BLaER1 treated with 17β-estradiol and CSF1 and Interleukin-3, amounts not matched to agents 10 nM and 100 nM (cell line): ENCODE measurements at regions not wholly inside any gene's neighbourhood (a gene's known extent, or its start where the extent isn't known, plus 50 kb on each side); places are given as distances from the start of the nearest gene placed in this dataset.

Experiments
- H3K27ac ChIP-seq, 11 experiments: shearing (Covaris generic); formaldehyde crosslinking; 2 replicates each; pipeline ENCODE4 v1.8.1; 2022
- H3K27me3 ChIP-seq, 11 experiments: shearing (Covaris generic); formaldehyde crosslinking; 2 replicates each; pipeline ENCODE4 v1.8.1; 2022
- H3K36me3 ChIP-seq, 11 experiments: shearing (Covaris generic); formaldehyde crosslinking; 2 replicates each; pipeline ENCODE4 v1.8.1; 2022
- H3K4me1 ChIP-seq, 10 experiments: shearing (Covaris generic); formaldehyde crosslinking; 2 replicates each; pipeline ENCODE4 v1.8.1; 2022
- H3K4me2 ChIP-seq, 11 experiments: shearing (Covaris generic); formaldehyde crosslinking; 2 replicates each; pipeline ENCODE4 v1.8.1; 2022
- H3K4me3 ChIP-seq, 10 experiments: shearing (Covaris generic); formaldehyde crosslinking; 2 replicates each; pipeline ENCODE4 v1.8.1; 2022
- H3K9ac ChIP-seq, 11 experiments: shearing (Covaris generic); formaldehyde crosslinking; 2 replicates each; pipeline ENCODE4 v1.8.1; 2022
- H3K9me3 ChIP-seq, 11 experiments: shearing (Covaris generic); formaldehyde crosslinking; replicated peaks in 1 of 11; 2 replicates each; pipeline ENCODE4 v1.8.1; 2022
- H4K20me1 ChIP-seq, 11 experiments: shearing (Covaris generic); formaldehyde crosslinking; 2 replicates each; pipeline ENCODE4 v1.8.1; 2022
- Cebpa-rat ChIP-seq, 11 experiments: shearing (Covaris generic); IDR thresholded peaks; 2 replicates each; pipeline ENCODE4 v1.8.1; 2022

- H3K9ac ChIP-seq: no peak overlapping the region
- H3K27me3 ChIP-seq: peaks cover 0 to 10% (median 0%) of the 10 kb centered on the region in 11 experiments; a peak in 1 of 22 replicates
- H3K36me3 ChIP-seq: no peaks in the 10 kb centered on the region
- no peak overlapping the region for H3K27ac ChIP-seq
- 0 out of 22 replicates have a peak, but pooled peaks cover 0 to 7% (median 0%) of the 10 kb centered on the region in 11 experiments for H3K9me3 ChIP-seq
- H4K20me1 ChIP-seq: no peaks in the 10 kb centered on the region
- H3K4me2 ChIP-seq: peak overlapping the region in 8 of 11 experiments; percentile 0 to 77 (median 20); a peak in 9 of 22 replicates
- peaks cover 38 to 50% (median 47%) of the 10 kb centered on the region in 10 experiments for H3K4me1 ChIP-seq
- TF ChIP-seq Cebpa-rat (IDR thresholded peaks at IDR 0.05): no peak
- no peak overlapping the region for H3K4me3 ChIP-seq
Observed at GRCh38 chr2:9750224-9751215, 92.8 kb upstream of the TAF1B start.

DNA sequence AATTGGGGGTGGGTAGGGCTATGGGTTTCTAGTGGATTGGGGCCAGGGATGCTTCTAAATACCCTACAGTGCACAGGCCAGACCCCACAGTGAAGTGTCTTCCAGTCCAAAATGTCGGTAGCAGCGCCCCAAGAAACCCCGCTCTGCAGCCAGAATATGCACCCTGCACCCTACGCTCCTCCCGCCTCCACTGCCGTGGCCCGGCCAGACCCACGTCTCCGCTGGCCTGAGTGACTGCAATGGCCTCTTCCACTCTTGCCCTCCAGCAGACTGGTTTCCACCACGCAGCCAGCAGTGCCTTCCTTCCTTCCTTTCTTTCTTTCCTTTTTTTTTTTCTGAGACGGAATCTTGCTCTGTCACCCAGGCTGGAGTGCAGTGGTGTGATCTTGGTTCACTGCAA, 91.4 kb upstream of the TAF1B start:
- Histone ChIP-seq H3K27ac (no peak overlapping the region), H3K4me3 (no peak overlapping the region), H3K9ac (no peak overlapping the region), H3K4me1 (peaks cover 38 to 63% (median 60%) of the 10 kb centered on the region in 10 experiments), H3K27me3 (peaks cover 0 to 10% (median 0%) of the 10 kb centered on the region in 11 experiments; a peak in 1 of 22 replicates), H4K20me1 (no peaks in the 10 kb centered on the region), H3K36me3 (no peaks in the 10 kb centered on the region), H3K4me2 (peak overlapping the region in 7 of 11 experiments; percentile 77 to 92 (median 88); a peak in 10 of 22 replicates), H3K9me3 (0 out of 22 replicates have a peak, but pooled peaks cover 0 to 7% (median 0%) of the 10 kb centered on the region in 11 experiments)
- TF ChIP-seq Cebpa-rat (IDR thresholded peaks at IDR 0.05): no peak

DNA sequence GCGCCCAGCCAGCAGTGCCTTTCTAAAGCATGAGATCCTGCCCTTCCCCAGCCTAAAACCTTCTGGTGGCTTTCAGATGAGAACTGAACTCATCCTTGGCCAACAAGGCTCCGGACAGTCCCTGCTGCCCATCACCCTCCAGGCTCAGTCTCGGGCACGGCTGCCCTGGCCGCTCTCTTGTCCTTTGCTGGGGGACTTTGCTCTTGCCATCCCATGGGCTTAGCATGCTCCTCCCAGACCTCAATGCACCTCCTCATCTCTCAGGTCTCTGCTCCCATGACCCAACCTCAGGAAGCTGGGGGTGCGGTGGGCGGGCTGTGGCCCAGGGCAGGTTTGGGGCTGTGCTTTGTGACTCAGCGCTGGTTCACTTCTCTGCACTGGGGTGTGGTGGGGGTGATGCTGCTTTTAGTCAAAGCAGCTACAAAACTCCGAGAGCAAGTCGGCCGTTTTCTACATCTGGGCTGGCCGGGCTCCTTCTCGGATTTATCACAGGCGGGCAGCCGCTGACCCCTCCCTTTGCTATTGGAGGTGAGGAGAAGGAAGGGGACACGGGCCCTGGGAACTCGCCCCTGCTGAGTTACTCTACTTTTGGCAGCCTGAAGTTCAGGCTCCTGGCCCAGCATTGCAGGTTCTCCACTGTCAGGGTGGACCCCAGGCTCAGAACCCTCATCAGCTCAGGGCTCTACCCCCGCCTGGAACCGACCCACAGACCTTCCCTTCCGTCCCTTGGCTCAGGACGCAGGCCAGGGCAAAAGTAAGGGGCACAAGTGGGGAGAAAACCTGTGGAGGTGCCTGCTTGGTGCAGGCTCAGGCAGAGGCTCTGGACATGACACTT, 90.6 kb upstream of the TAF1B start:
- no peaks in the 10 kb centered on the region for H3K36me3 ChIP-seq
- H4K20me1 ChIP-seq: no peaks in the 10 kb centered on the region
- peak overlapping the region in 8 of 11 experiments; percentile 11 to 67 (median 54); a peak in 12 of 22 replicates for H3K27ac ChIP-seq
- peak overlapping the region; percentile 54 to 92 (median 86) for H3K4me2 ChIP-seq
- peaks cover 47 to 71% (median 69%) of the 10 kb centered on the region in 10 experiments for H3K4me1 ChIP-seq
- no peak for TF ChIP-seq Cebpa-rat (IDR thresholded peaks at IDR 0.05)
- H3K27me3 ChIP-seq: peaks cover 0 to 17% (median 0%) of the 10 kb centered on the region in 11 experiments; a peak in 3 of 22 replicates
- 0 out of 20 replicates have a peak overlapping the region, but pooled peaks of 1 of the 10 experiments have one; percentile 2 for H3K4me3 ChIP-seq
- H3K9ac ChIP-seq: peak overlapping the region in 7 of 11 experiments; percentile 16 to 51 (median 39); a peak in 11 of 22 replicates
- 0 out of 22 replicates have a peak, but pooled peaks cover 0 to 7% (median 0%) of the 10 kb centered on the region in 11 experiments for H3K9me3 ChIP-seq

DNA sequence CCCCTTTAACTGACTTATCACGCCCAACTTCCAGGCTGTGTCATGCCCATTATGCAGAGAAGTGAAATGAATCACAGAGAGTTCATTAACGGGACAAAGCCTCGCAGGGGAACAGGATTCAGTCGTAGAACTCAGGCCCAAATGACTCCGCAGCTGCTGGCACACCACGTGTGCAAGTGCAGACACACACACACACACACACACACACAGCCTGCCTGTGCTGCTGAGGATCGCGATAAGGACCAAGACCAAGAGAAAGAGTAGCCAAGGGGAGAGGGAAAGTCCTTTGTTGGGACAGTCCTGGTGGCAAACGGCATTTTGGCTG, 90.0 kb upstream of the TAF1B start:
- Histone ChIP-seq H3K9ac (peak overlapping the region in 6 of 11 experiments; percentile 17 to 51 (median 40); a peak in 10 of 22 replicates), H3K27me3 (peaks cover 0 to 23% (median 0%) of the 10 kb centered on the region in 11 experiments; a peak in 4 of 22 replicates), H3K4me2 (peak overlapping the region; percentile 54 to 92 (median 86)), H3K9me3 (0 out of 22 replicates have a peak, but pooled peaks cover 0 to 3% (median 0%) of the 10 kb centered on the region in 11 experiments), H3K4me3 (no peak overlapping the region), H4K20me1 (no peaks in the 10 kb centered on the region), H3K27ac (peak overlapping the region in 10 of 11 experiments; percentile 30 to 67 (median 51); a peak in 15 of 22 replicates), H3K4me1 (peaks cover 53 to 77% (median 74%) of the 10 kb centered on the region in 10 experiments), H3K36me3 (no peaks in the 10 kb centered on the region)
- TF ChIP-seq Cebpa-rat (IDR thresholded peaks at IDR 0.05): no peak

- Histone ChIP-seq H3K4me3 (no peak overlapping the region; a peak in 1 of 20 replicates), H3K36me3 (no peaks in the 10 kb centered on the region), H3K27ac (peak overlapping the region in 10 of 11 experiments; percentile 30 to 67 (median 51); a peak in 19 of 22 replicates), H3K4me2 (peak overlapping the region; percentile 54 to 92 (median 86)), H3K9ac (peak overlapping the region in 10 of 11 experiments; percentile 3 to 59 (median 40); a peak in 13 of 22 replicates), H3K4me1 (peaks cover 55 to 84% (median 81%) of the 10 kb centered on the region in 10 experiments), H3K9me3 (no peaks in the 10 kb centered on the region), H3K27me3 (peaks cover 0 to 27% (median 0%) of the 10 kb centered on the region in 11 experiments; a peak in 4 of 22 replicates), H4K20me1 (no peaks in the 10 kb centered on the region)
- TF ChIP-seq Cebpa-rat (IDR thresholded peaks at IDR 0.05): no peak
Observed at GRCh38 chr2:9753665-9754531, 89.4 kb upstream of the TAF1B start.

DNA sequence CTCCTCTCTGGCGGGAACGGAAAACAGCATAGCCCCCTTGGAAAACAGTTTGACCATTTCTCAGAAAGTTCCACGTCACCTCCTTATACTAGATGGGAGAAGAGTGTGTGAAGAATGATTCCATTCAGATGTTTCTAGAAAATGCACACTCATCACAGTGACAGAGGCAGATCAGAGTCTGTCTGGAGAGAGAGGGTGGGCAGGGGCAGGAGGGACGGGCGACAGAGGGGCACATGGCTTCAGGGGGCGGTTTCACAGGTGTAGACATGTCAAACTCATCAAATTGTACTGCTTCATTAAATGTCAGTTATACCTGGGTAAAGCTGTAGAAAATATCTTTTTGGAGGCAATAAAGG, 88.8 kb upstream of the TAF1B start:
- peak overlapping the region in 5 of 11 experiments; percentile 28 to 59 (median 46); a peak in 10 of 22 replicates for H3K9ac ChIP-seq
- H3K9me3 ChIP-seq: no peaks in the 10 kb centered on the region
- no peak overlapping the region; a peak in 1 of 20 replicates for H3K4me3 ChIP-seq
- H3K4me2 ChIP-seq: peak overlapping the region; percentile 54 to 92 (median 86)
- peaks cover 0 to 27% (median 0%) of the 10 kb centered on the region in 11 experiments; a peak in 4 of 22 replicates for H3K27me3 ChIP-seq
- H3K36me3 ChIP-seq: no peaks in the 10 kb centered on the region
- peaks cover 55 to 90% (median 87%) of the 10 kb centered on the region in 10 experiments for H3K4me1 ChIP-seq
- no peak for TF ChIP-seq Cebpa-rat (IDR thresholded peaks at IDR 0.05)
- peak overlapping the region in 7 of 11 experiments; percentile 39 to 67 (median 55); a peak in 13 of 22 replicates for H3K27ac ChIP-seq
- no peaks in the 10 kb centered on the region for H4K20me1 ChIP-seq

- Histone ChIP-seq H3K9ac (peak overlapping the region in 7 of 11 experiments; percentile 5 to 59 (median 29); a peak in 10 of 22 replicates), H3K4me2 (peak overlapping the region; percentile 54 to 92 (median 86)), H3K4me1 (peaks cover 57 to 95% (median 92%) of the 10 kb centered on the region in 10 experiments), H3K27ac (peak overlapping the region in 7 of 11 experiments; percentile 13 to 67 (median 47); a peak in 12 of 22 replicates), H3K9me3 (no peaks in the 10 kb centered on the region), H4K20me1 (no peaks in the 10 kb centered on the region), H3K4me3 (no peak overlapping the region; a peak in 2 of 20 replicates), H3K36me3 (no peaks in the 10 kb centered on the region), H3K27me3 (peaks cover 0 to 27% (median 0%) of the 10 kb centered on the region in 11 experiments; a peak in 4 of 22 replicates)
- no peak for TF ChIP-seq Cebpa-rat (IDR thresholded peaks at IDR 0.05)
Observed at GRCh38 chr2:9755008-9755407, 88.3 kb upstream of the TAF1B start.
